DOHH2 (cell line): ENCODE measurements at regions not wholly inside any gene's neighbourhood (a gene's known extent, or its start where the extent isn't known, plus 50 kb on each side); places are given as distances from the start of the nearest gene placed in this dataset.

Experiments
- EZH2phosphoT487 ChIP-seq: fragments of 200-600 bp; sonication (generic); IDR thresholded peaks from 2 replicates; pipeline ENCODE4 v1.6.1; 2017; ENCODE audit warnings: borderline replicate concordance, mild to moderate bottlenecking, antibody characterized with exemption, low read length, moderate library complexity, mixed read lengths
- TF ChIP-seq, protein P1 (sequence below): fragments of 200-600 bp; sonication (generic); IDR thresholded peaks from one replicate; pipeline ENCODE4 v1.5.1; 2014; ENCODE audit warnings: antibody characterized with exemption, mild to moderate bottlenecking, low read depth, low read length; ENCODE audit not compliant: poor library complexity, severe bottlenecking

- TF ChIP-seq, protein P1, sequence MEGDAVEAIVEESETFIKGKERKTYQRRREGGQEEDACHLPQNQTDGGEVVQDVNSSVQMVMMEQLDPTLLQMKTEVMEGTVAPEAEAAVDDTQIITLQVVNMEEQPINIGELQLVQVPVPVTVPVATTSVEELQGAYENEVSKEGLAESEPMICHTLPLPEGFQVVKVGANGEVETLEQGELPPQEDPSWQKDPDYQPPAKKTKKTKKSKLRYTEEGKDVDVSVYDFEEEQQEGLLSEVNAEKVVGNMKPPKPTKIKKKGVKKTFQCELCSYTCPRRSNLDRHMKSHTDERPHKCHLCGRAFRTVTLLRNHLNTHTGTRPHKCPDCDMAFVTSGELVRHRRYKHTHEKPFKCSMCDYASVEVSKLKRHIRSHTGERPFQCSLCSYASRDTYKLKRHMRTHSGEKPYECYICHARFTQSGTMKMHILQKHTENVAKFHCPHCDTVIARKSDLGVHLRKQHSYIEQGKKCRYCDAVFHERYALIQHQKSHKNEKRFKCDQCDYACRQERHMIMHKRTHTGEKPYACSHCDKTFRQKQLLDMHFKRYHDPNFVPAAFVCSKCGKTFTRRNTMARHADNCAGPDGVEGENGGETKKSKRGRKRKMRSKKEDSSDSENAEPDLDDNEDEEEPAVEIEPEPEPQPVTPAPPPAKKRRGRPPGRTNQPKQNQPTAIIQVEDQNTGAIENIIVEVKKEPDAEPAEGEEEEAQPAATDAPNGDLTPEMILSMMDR, result no peak
- no peak for TF ChIP-seq EZH2phosphoT487
Measured at GRCh38 chr10:20954519-20954918, 57.4 kb upstream of the NEBL start.
